ENCODE measurements at regions not wholly inside any gene's neighbourhood (a gene's known extent, or its start where the extent isn't known, plus 50 kb on each side); places are given as distances from the start of the nearest gene placed in this dataset.

GRCh38 chr6:88311561-88311960 is 145.4 kb upstream of the CNR1 start:
- Histone ChIP-seq H3K27ac (replicated peaks) (no peak overlapping the region), H3K4me3 (replicated peaks; ENCODE audit: insufficient read depth, low read length) (no peak overlapping the region), H3K27me3 (ENCODE audit: insufficient read depth, poor library complexity, severe bottlenecking) (no peaks in the 10 kb centered on the region)
- DNase-seq (ENCODE audit: low read depth in 1 of 2, low spot score in 1 of 2): no peak
- no peak for TF ChIP-seq REST (IDR thresholded peaks at IDR 0.05; ENCODE audit: insufficient replicate concordance, low read depth)
- no peak for TF ChIP-seq GABPA (IDR thresholded peaks at IDR 0.05; ENCODE audit: low read depth)
- TF ChIP-seq CTCF (IDR thresholded peaks at IDR 0.05; ENCODE audit: insufficient read depth, low read length): no peak
- TF ChIP-seq POLR2AphosphoS5 (IDR thresholded peaks at IDR 0.05; ENCODE audit: low read depth): no peak
- TF ChIP-seq SPI1 (IDR thresholded peaks at IDR 0.05; ENCODE audit: borderline replicate concordance, low read depth): no peak

DNA sequence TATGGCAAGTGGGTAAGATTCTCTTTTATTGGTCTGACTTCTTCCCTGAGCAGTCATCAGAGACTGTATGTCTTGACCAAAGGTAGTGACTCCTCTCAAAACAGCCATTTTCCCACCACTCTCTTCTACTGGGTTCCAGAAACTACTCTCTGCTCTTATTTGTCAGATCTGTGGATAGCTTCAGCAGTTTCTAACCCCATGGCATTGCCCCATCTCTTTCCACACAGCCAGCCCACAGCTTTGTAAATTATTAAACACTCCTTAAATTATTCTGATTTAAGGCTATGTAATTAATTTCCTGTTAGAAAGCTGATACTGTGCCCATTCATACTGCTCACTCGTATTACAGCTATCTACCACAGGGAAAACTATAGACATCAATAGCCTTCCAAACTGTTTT is 138.4 kb upstream of the CNR1 start:
- Histone ChIP-seq H3K27me3 (ENCODE audit: insufficient read depth, poor library complexity, severe bottlenecking) (no peaks in the 10 kb centered on the region), H3K27ac (replicated peaks) (no peak overlapping the region), H3K4me3 (replicated peaks; ENCODE audit: insufficient read depth, low read length) (no peak overlapping the region)
- no peak for DNase-seq (ENCODE audit: low read depth in 1 of 2, low spot score in 1 of 2)
- no peak for TF ChIP-seq SPI1 (IDR thresholded peaks at IDR 0.05; ENCODE audit: borderline replicate concordance, low read depth)
- no peak for TF ChIP-seq GABPA (IDR thresholded peaks at IDR 0.05; ENCODE audit: low read depth)
- TF ChIP-seq POLR2AphosphoS5 (IDR thresholded peaks at IDR 0.05; ENCODE audit: low read depth): no peak
- no peak for TF ChIP-seq CTCF (IDR thresholded peaks at IDR 0.05; ENCODE audit: insufficient read depth, low read length)
- no peak for TF ChIP-seq REST (IDR thresholded peaks at IDR 0.05; ENCODE audit: insufficient replicate concordance, low read depth)

GRCh38 chr6:88302769-88303225 is 136.7 kb upstream of the CNR1 start:
- Histone ChIP-seq H3K27me3 (ENCODE audit: insufficient read depth, poor library complexity, severe bottlenecking) (no peaks in the 10 kb centered on the region), H3K4me3 (replicated peaks; ENCODE audit: insufficient read depth, low read length) (no peak overlapping the region), H3K27ac (replicated peaks) (no peak overlapping the region)
- no peak for TF ChIP-seq REST (IDR thresholded peaks at IDR 0.05; ENCODE audit: insufficient replicate concordance, low read depth)
- TF ChIP-seq CTCF (IDR thresholded peaks at IDR 0.05; ENCODE audit: insufficient read depth, low read length): no peak
- no peak for TF ChIP-seq POLR2AphosphoS5 (IDR thresholded peaks at IDR 0.05; ENCODE audit: low read depth)
- TF ChIP-seq GABPA (IDR thresholded peaks at IDR 0.05; ENCODE audit: low read depth): no peak
- no peak for TF ChIP-seq SPI1 (IDR thresholded peaks at IDR 0.05; ENCODE audit: borderline replicate concordance, low read depth)
- DNase-seq (ENCODE audit: low read depth in 1 of 2, low spot score in 1 of 2): no peak
